ENCODE measurements at regions not wholly inside any gene's neighbourhood (a gene's known extent, or its start where the extent isn't known, plus 50 kb on each side); places are given as distances from the start of the nearest gene placed in this dataset.
A peak's percentile ranks its signal among the peaks of the same experiment; 100 is the strongest.

DNA sequence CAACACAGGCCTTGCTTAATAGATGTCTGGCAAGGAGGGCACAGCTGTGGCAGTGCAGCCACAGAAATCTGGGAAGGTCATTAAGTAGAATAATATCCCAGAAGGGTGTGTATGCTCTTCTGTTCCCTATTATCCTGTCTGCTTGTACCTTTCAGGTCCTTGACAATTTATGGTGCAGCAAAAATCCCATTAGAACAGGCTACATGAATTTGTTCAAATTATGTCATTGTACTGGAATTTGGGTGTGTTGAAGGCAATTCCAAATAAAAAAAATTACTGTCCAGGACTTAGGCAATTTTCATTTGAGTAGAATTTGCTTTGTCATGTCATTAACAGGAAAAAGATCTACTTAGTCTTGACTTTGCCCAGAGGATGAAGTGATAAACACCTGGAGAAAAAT is 192.1 kb downstream of the IDS start:
- peaks cover 6 to 24% of the 10 kb centered on the region in 2 donors for H3K4me1 ChIP-seq (replicated peaks in 1 of 2)
- no peak overlapping the region for H3K4me3 ChIP-seq
- peak in 3 of 8 experiments; percentile 6 to 58 (median 31) for ATAC-seq (replicated peaks in 6 of 8)
- in situ Hi-C loops (cut with MboI; ENCODE audit: low pct_unique_long_range_greater_than_20kb in 2 of 9, low sequenced_read_pairs in 9 of 9, unreplicated experiment in 9 of 9): loop anchor here in 1 of 9 experiments (25.0 kb wide), 1 partner anchor 149 kb away; no protein-coding TSS in a partner anchor
- no peak overlapping the region for H3K27ac ChIP-seq

GRCh38 chrX:149312097-149312496 is 193.0 kb downstream of the IDS start:
- ATAC-seq (replicated peaks in 6 of 8): no peak
- in situ Hi-C loops (cut with MboI; ENCODE audit: low pct_unique_long_range_greater_than_20kb in 2 of 9, low sequenced_read_pairs in 9 of 9, unreplicated experiment in 9 of 9): loop anchor here in 1 of 9 experiments (25.0 kb wide), 1 partner anchor 150 kb away; no protein-coding TSS in a partner anchor
- Histone ChIP-seq H3K4me1 (replicated peaks in 1 of 2) (peaks cover 6 to 24% of the 10 kb centered on the region in 2 donors), H3K27ac (no peak overlapping the region), H3K4me3 (no peak overlapping the region)
- WGBS, 10 experiments: 33 to 94% (median 83%) methylated on average over 1 to 2 of the region's 3 CpGs; no CpG with 5 or more reads in 3 of the 10 experiments

DNA sequence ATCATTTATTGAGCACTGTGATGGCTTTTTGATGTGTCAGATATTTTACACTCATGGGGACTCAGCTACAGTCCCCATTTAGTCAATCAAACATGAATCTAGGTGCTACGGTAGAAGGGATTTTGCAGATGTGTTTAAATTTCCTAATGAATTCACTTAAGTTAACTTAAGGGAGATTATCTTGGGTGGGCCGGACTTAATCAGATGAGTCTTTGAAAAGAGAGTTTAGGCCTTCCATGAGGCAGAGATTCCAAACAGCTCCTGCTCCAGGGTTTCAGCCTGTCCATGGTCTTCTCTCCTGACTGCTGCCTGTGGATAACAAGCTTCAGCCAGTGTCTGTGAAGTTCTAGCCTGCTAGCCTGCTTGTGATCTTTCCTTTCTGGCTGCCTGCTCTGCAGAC is 202.4 kb downstream of the IDS start:
- Histone ChIP-seq H3K27ac (no peak overlapping the region), H3K4me3 (no peak overlapping the region), H3K4me1 (replicated peaks in 1 of 2) (no peaks in the 10 kb centered on the region)
- 20 to 100% (median 65%) methylated on average over 1 to 2 of the region's 2 CpGs; no CpG with 5 or more reads in 5 of the 10 experiments for WGBS, 10 experiments
- no peak for ATAC-seq (replicated peaks in 6 of 8)
- in situ Hi-C loops (cut with MboI; ENCODE audit: low pct_unique_long_range_greater_than_20kb in 2 of 9, low sequenced_read_pairs in 9 of 9, unreplicated experiment in 9 of 9): loop anchor here in 1 of 9 experiments (25.0 kb wide), 1 partner anchor 160 kb away; no protein-coding TSS in a partner anchor

DNA sequence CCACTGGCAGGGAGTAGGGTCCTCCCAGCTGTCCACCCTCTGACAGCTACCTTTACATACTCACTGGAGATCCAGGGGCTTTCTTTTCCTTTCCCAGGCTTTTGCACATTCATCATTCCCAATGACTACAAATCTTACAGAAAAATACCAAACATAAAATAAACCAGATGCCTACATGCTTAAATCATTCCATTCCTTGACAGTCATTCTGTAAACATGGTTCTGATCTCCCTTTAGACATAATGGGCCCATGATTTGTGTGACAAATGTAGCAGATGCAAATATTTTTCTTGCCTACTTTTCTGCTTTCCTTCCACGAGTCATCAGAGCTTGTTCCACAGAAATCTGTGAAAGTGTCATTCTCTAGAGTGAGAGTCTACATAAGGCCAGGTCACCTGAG is 207.0 kb downstream of the IDS start:
- ATAC-seq (replicated peaks in 6 of 8): peak in 2 of 8 experiments; percentile 10 to 20
- Histone ChIP-seq H3K4me1 (replicated peaks in 1 of 2) (peaks cover 2 to 13% of the 10 kb centered on the region in 2 donors), H3K4me3 (no peak overlapping the region), H3K27ac (no peak overlapping the region)
- in situ Hi-C loops (cut with MboI; ENCODE audit: low pct_unique_long_range_greater_than_20kb in 2 of 9, low sequenced_read_pairs in 9 of 9, unreplicated experiment in 9 of 9): loop anchor here in 2 of 9 experiments (25.0 kb wide), 2 partner anchors 164 to 1261 kb away; no protein-coding TSS in a partner anchor
- WGBS, 10 experiments: 0% methylated on average over 1 of the region's 1 CpG; no CpG with 5 or more reads in 7 of the 10 experiments

- in situ Hi-C loops (cut with MboI; ENCODE audit: low pct_unique_long_range_greater_than_20kb in 2 of 9, low sequenced_read_pairs in 9 of 9, unreplicated experiment in 9 of 9): loop anchor here in 2 of 9 experiments (25.0 kb wide), 2 partner anchors 166 to 1259 kb away; no protein-coding TSS in a partner anchor
These were observed 209.0 kb downstream of the IDS start for GRCh38 chrX:149296092-149296491.

DNA sequence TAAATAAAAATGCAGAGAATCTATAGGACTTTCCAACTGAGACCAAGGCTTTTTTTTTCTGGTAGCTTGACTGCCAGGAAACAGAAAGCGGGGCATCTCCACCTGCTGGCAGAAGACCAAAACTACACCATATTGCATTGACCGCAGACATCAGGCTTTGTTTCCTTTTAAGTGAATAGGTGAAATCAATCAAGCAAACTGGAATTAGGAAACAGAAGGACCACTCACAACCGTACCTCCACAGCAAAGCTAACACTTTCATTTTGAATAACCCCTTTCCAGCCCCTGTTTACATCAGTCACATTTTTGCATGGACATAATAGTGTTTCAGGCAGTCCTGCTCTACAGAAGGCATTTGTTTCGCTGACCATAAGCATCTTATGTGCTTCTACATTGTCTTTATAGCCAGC is 218.2 kb downstream of the IDS start:
- Histone ChIP-seq H3K4me3 (no peak overlapping the region), H3K27ac (no peak overlapping the region), H3K4me1 (replicated peaks in 1 of 2) (peaks cover 0 to 3% of the 10 kb centered on the region in 2 donors)
- 0 to 19% (median 10%) methylated on average over 1 to 3 of the region's 4 CpGs; no CpG with 5 or more reads in 7 of the 10 experiments for WGBS, 10 experiments
- ATAC-seq (replicated peaks in 6 of 8): peak in 4 of 8 experiments; percentile 35 to 52 (median 44)
- in situ Hi-C loops (cut with MboI; ENCODE audit: low pct_unique_long_range_greater_than_20kb in 2 of 9, low sequenced_read_pairs in 9 of 9, unreplicated experiment in 9 of 9): loop anchor here in 2 of 9 experiments (25.0 kb wide), 2 partner anchors 175 to 1250 kb away; no protein-coding TSS in a partner anchor

More at GRCh38 chrX:149296092-149296491, 209.0 kb downstream of the IDS start:
- peaks cover 2 to 13% of the 10 kb centered on the region in 2 donors for H3K4me1 ChIP-seq (replicated peaks in 1 of 2)
- no peak overlapping the region for H3K4me3 ChIP-seq
- H3K27ac ChIP-seq: no peak overlapping the region
- WGBS, 10 experiments: 23 to 100% (median 60%) methylated on average over 2 to 4 of the region's 5 CpGs; no CpG with 5 or more reads in 4 of the 10 experiments
- ATAC-seq (replicated peaks in 6 of 8): peak in 5 of 8 experiments; percentile 39 to 74 (median 63)

- Histone ChIP-seq H3K4me1 (replicated peaks in 1 of 2) (peaks cover 0 to 3% of the 10 kb centered on the region in 2 donors), H3K4me3 (no peak overlapping the region), H3K27ac (no peak overlapping the region)
- in situ Hi-C loops (cut with MboI; ENCODE audit: low pct_unique_long_range_greater_than_20kb in 2 of 9, low sequenced_read_pairs in 9 of 9, unreplicated experiment in 9 of 9): loop anchor here in 2 of 9 experiments (25.0 kb wide), 2 partner anchors 178 to 1247 kb away; no protein-coding TSS in a partner anchor
- ATAC-seq (replicated peaks in 6 of 8): no peak
- WGBS, 10 experiments: 29 to 100% (median 63%) methylated on average over 1 to 3 of the region's 3 CpGs; no CpG with 5 or more reads in 6 of the 10 experiments
These were observed 220.5 kb downstream of the IDS start for GRCh38 chrX:149284616-149285015.

DNA sequence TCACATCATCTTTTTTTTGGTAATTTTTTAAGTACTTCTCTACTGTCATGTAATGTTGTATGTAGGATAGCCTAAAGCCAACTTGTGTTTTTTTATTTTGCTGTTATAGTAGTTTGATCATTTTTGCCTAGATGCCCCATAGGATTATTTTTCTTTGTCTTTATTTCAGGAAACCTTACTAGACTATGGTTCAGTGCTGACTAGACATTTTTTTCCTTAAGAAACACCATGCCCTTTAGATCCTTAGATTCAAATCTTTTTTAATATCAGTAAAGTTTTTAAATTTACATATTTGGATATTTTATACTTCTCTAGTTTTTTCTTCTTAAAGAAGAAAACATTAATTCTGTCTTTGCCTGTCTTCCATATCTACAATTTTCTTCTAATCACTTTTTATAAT is 221.3 kb downstream of the IDS start:
- Histone ChIP-seq H3K4me3 (no peak overlapping the region), H3K4me1 (replicated peaks in 1 of 2) (peaks cover 0 to 3% of the 10 kb centered on the region in 2 donors), H3K27ac (no peak overlapping the region)
- in situ Hi-C loops (cut with MboI; ENCODE audit: low pct_unique_long_range_greater_than_20kb in 2 of 9, low sequenced_read_pairs in 9 of 9, unreplicated experiment in 9 of 9): loop anchor here in 2 of 9 experiments (25.0 kb wide), 2 partner anchors 178 to 1247 kb away; no protein-coding TSS in a partner anchor
- ATAC-seq (replicated peaks in 6 of 8): no peak

GRCh38 chrX:149282909-149283308 is 222.2 kb downstream of the IDS start:
- H3K4me1 ChIP-seq (replicated peaks in 1 of 2): peaks cover 0 to 3% of the 10 kb centered on the region in 2 donors
- no peak overlapping the region for H3K4me3 ChIP-seq
- WGBS, 10 experiments: 0 to 86% (median 67%) methylated on average over 1 of the region's 1 CpG; no CpG with 5 or more reads in 3 of the 10 experiments
- ATAC-seq (replicated peaks in 6 of 8): no peak
- H3K27ac ChIP-seq: no peak overlapping the region
- in situ Hi-C loops (cut with MboI; ENCODE audit: low pct_unique_long_range_greater_than_20kb in 2 of 9, low sequenced_read_pairs in 9 of 9, unreplicated experiment in 9 of 9): loop anchor here in 2 of 9 experiments (25.0 kb wide), 2 partner anchors 179 to 1246 kb away; no protein-coding TSS in a partner anchor

DNA sequence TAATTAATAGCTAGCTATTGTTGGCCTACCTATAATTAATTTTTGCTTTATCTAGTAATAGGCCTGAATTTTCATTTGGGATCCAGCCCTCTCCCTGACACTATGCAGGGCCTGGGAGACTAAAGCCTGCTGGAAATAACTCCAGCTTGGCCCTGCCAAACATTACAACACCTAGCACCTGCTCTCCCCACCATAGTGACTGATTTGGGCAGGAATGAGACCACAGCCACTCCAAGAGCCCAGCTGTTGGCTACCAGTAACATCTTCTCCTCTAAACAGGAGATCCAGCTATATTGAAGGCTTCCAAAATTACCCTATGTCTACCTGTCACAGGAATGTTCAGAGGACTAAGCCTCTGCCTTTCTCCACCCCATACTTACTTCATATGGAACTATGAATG is 225.1 kb downstream of the IDS start:
- in situ Hi-C loops (cut with MboI; ENCODE audit: low pct_unique_long_range_greater_than_20kb in 2 of 9, low sequenced_read_pairs in 9 of 9, unreplicated experiment in 9 of 9): loop anchor here in 2 of 9 experiments (25.0 kb wide), 2 partner anchors 182 to 1243 kb away; no protein-coding TSS in a partner anchor
- Histone ChIP-seq H3K4me1 (replicated peaks in 1 of 2) (no peaks in the 10 kb centered on the region), H3K4me3 (no peak overlapping the region), H3K27ac (no peak overlapping the region)
- ATAC-seq (replicated peaks in 6 of 8): no peak

GRCh38 chrX:149275836-149276235 is 229.3 kb downstream of the IDS start:
- Histone ChIP-seq H3K4me1 (replicated peaks in 1 of 2) (no peaks in the 10 kb centered on the region), H3K27ac (no peak overlapping the region), H3K4me3 (no peak overlapping the region)
- in situ Hi-C loops (cut with MboI; ENCODE audit: low pct_unique_long_range_greater_than_20kb in 2 of 9, low sequenced_read_pairs in 9 of 9, unreplicated experiment in 9 of 9): loop anchor here in 2 of 9 experiments (25.0 kb wide), 2 partner anchors 186 to 1239 kb away; no protein-coding TSS in a partner anchor
- WGBS, 10 experiments: 0 to 17% (median 13%) methylated on average over 1 to 2 of the region's 2 CpGs; no CpG with 5 or more reads in 7 of the 10 experiments
- no peak for ATAC-seq (replicated peaks in 6 of 8)

- no peak overlapping the region for H3K27ac ChIP-seq
- no peak overlapping the region for H3K4me3 ChIP-seq
- H3K4me1 ChIP-seq (replicated peaks in 1 of 2): no peaks in the 10 kb centered on the region
- 25 to 80% (median 43%) methylated on average over 2 to 3 of the region's 4 CpGs; no CpG with 5 or more reads in 6 of the 10 experiments for WGBS, 10 experiments
- in situ Hi-C loops (cut with MboI; ENCODE audit: low pct_unique_long_range_greater_than_20kb in 2 of 9, low sequenced_read_pairs in 9 of 9, unreplicated experiment in 9 of 9): loop anchor here in 2 of 9 experiments (25.0 kb wide), 2 partner anchors 188 to 1237 kb away; no protein-coding TSS in a partner anchor
- ATAC-seq (replicated peaks in 6 of 8): peak in 1 of 8 experiments; percentile 42
These were observed 230.5 kb downstream of the IDS start for GRCh38 chrX:149274516-149275105.
